HG02884 (cell line): ENCODE measurements at regions not wholly inside any gene's neighbourhood (a gene's known extent, or its start where the extent isn't known, plus 50 kb on each side); places are given as distances from the start of the nearest gene placed in this dataset.
"Not testable (repeated sequence)": the region's sequence is repeated elsewhere in the genome, so short reads cannot be mapped to it uniquely, and the experiment has no call there.

ENCODE experiments used
- ATAC-seq: cut with Tn5 transposase; IDR thresholded peaks from one replicate; pipeline ENCODE4 v1.9.1; 2021; ENCODE audit warnings: mild to moderate bottlenecking, moderate library complexity; ENCODE audit not compliant: unreplicated experiment

GRCh38 chrX:109184506-109185139 lies 297.3 kb downstream of the GUCY2F start:
- ATAC-seq, result no peak

GRCh38 chrX:109172091-109172602 lies 309.7 kb downstream of the GUCY2F start:
- no peak for ATAC-seq

- no peak for ATAC-seq
Measured at GRCh38 chrX:109155161-109155560, 326.7 kb downstream of the GUCY2F start.

- ATAC-seq, result not testable (repeated sequence)
Measured at GRCh38 chrX:109144173-109144572, 337.7 kb downstream of the GUCY2F start.

- no peak for ATAC-seq
Measured at GRCh38 chrX:109140463-109140862, 341.4 kb downstream of the GUCY2F start.

GRCh38 chrX:109134777-109135176 lies 347.1 kb downstream of the GUCY2F start:
- ATAC-seq, result no peak

GRCh38 chrX:109125304-109125703 lies 356.6 kb downstream of the GUCY2F start:
- ATAC-seq, result no peak

- no peak for ATAC-seq
Measured at GRCh38 chrX:109089359-109089758, 353.0 kb upstream of the IRS4 start.

GRCh38 chrX:109077788-109078187 lies 341.4 kb upstream of the IRS4 start:
- no peak for ATAC-seq

GRCh38 chrX:109054181-109054581 lies 317.8 kb upstream of the IRS4 start:
- ATAC-seq, result not testable (repeated sequence)

GRCh38 chrX:109049903-109050302 lies 313.5 kb upstream of the IRS4 start:
- no peak for ATAC-seq

GRCh38 chrX:109049416-109049815 lies 313.1 kb upstream of the IRS4 start:
- ATAC-seq, result no peak

- no peak for ATAC-seq
Measured at GRCh38 chrX:109040057-109040456, 303.7 kb upstream of the IRS4 start.

GRCh38 chrX:109036624-109037023 lies 300.3 kb upstream of the IRS4 start:
- no peak for ATAC-seq

- ATAC-seq, result no peak
Measured at GRCh38 chrX:108993909-108994308, 257.5 kb upstream of the IRS4 start.

- ATAC-seq, result not testable (repeated sequence)
Measured at GRCh38 chrX:108972899-108973298, 236.5 kb upstream of the IRS4 start.

- no peak for ATAC-seq
Measured at GRCh38 chrX:108947205-108947604, 210.8 kb upstream of the IRS4 start.

GRCh38 chrX:108946531-108946930 lies 210.2 kb upstream of the IRS4 start:
- no peak for ATAC-seq

- no peak for ATAC-seq
Measured at GRCh38 chrX:108945883-108946523, 209.6 kb upstream of the IRS4 start.

- ATAC-seq, result no peak
Measured at GRCh38 chrX:108914791-108915190, 178.4 kb upstream of the IRS4 start.

- ATAC-seq, result not testable (repeated sequence)
Measured at GRCh38 chrX:108903831-108904230, 167.5 kb upstream of the IRS4 start.

GRCh38 chrX:108900333-108900732 lies 164.0 kb upstream of the IRS4 start:
- ATAC-seq, result no peak
